H9 (cell line): ENCODE measurements at regions not wholly inside any gene's neighbourhood (a gene's known extent, or its start where the extent isn't known, plus 50 kb on each side); places are given as distances from the start of the nearest gene placed in this dataset.
A peak's percentile ranks its signal among the peaks of the same experiment; 100 is the strongest.
"Not testable (repeated sequence)": the region's sequence is repeated elsewhere in the genome, so short reads cannot be mapped to it uniquely, and the experiment has no call there.

Experiments used
- DNase-seq: peaks from one replicate; pipeline ENCODE4 v3.0.0-alpha.2; 2017
- H2AFZ ChIP-seq: one replicate; pipeline ENCODE4 v1.6.1; 2013; ENCODE audit warnings: mild to moderate bottlenecking, low read length, control low read depth, moderate library complexity
- H2AK5ac ChIP-seq: 2 replicates; pipeline ENCODE4 v1.6.1; 2013; ENCODE audit warnings: low read length, control low read depth, mixed read lengths; ENCODE audit not compliant: insufficient read length
- H2BK120ac ChIP-seq: one replicate; pipeline ENCODE4 v1.6.1; 2013; ENCODE audit warnings: low read depth, mild to moderate bottlenecking, low read length, control low read depth, inconsistent platforms; ENCODE audit not compliant: poor library complexity, severe bottlenecking
- H2BK12ac ChIP-seq: 2 replicates; pipeline ENCODE4 v1.6.1; 2013; ENCODE audit warnings: low read length, control low read depth, mixed read lengths, low read depth; ENCODE audit not compliant: insufficient read length
- H2BK15ac ChIP-seq: 2 replicates; pipeline ENCODE4 v1.6.1; 2013; ENCODE audit warnings: low read depth, low read length, control low read depth
- H2BK20ac ChIP-seq: one replicate; pipeline ENCODE4 v1.6.1; 2013; ENCODE audit warnings: low read depth, mild to moderate bottlenecking, low read length, control low read depth, inconsistent platforms; ENCODE audit not compliant: poor library complexity, severe bottlenecking
- H2BK5ac ChIP-seq: 2 replicates; pipeline ENCODE4 v1.6.1; 2013; ENCODE audit warnings: low read length, control low read depth, mixed read lengths; ENCODE audit not compliant: insufficient read length
- H3K14ac ChIP-seq: 2 replicates; pipeline ENCODE4 v1.6.1; 2013; ENCODE audit warnings: low read length, control low read depth; ENCODE audit not compliant: insufficient read depth
- H3K18ac ChIP-seq: 2 replicates; pipeline ENCODE4 v1.6.1; 2013; ENCODE audit warnings: low read depth, mild to moderate bottlenecking, mixed read lengths, low read length, control low read depth; ENCODE audit not compliant: insufficient read length
- H3K23ac ChIP-seq: 2 replicates; pipeline ENCODE4 v1.6.1; 2013; ENCODE audit warnings: low read length, control low read depth, mixed read lengths, low read depth; ENCODE audit not compliant: insufficient read length
- H3K23me2 ChIP-seq: 2 replicates; pipeline ENCODE4 v1.6.1; 2013; ENCODE audit warnings: low read depth, mild to moderate bottlenecking, mixed read lengths, low read length, control low read depth; ENCODE audit not compliant: insufficient read length, poor library complexity, severe bottlenecking
- H3K27ac ChIP-seq: 2 replicates; pipeline ENCODE4 v1.5.1; 2013; ENCODE audit warnings: low read length, control low read depth, mixed read lengths, low read depth; ENCODE audit not compliant: insufficient read length
- H3K27me3 ChIP-seq: 2 replicates; pipeline ENCODE4 v1.6.1; 2013; ENCODE audit warnings: low read length, control low read depth, inconsistent platforms; ENCODE audit not compliant: insufficient read depth
- H3K4ac ChIP-seq: 2 replicates; pipeline ENCODE4 v1.6.1; 2013; ENCODE audit warnings: low read depth, mild to moderate bottlenecking, control low read depth, inconsistent platforms, low read length, moderate library complexity
- H3K4me1 ChIP-seq: 2 replicates; pipeline ENCODE4 v1.6.1; 2013; ENCODE audit warnings: low read length, control low read depth, inconsistent platforms; ENCODE audit not compliant: insufficient read depth
- H3K4me2 ChIP-seq: 2 replicates; pipeline ENCODE4 v1.6.1; 2013; ENCODE audit warnings: low read length, control low read depth, mixed read lengths; ENCODE audit not compliant: insufficient read length, insufficient read depth
- H3K56ac ChIP-seq: 2 replicates; pipeline ENCODE4 v1.6.1; 2013; ENCODE audit warnings: low read depth, mild to moderate bottlenecking, mixed read lengths, low read length, control low read depth; ENCODE audit not compliant: insufficient read length
- H3K79me1 ChIP-seq: 2 replicates; pipeline ENCODE4 v1.6.1; 2013; ENCODE audit warnings: low read depth, mild to moderate bottlenecking, moderate library complexity, low read length, control low read depth, inconsistent platforms; ENCODE audit not compliant: insufficient read depth, poor library complexity, severe bottlenecking
- H3K79me2 ChIP-seq: 2 replicates; pipeline ENCODE4 v1.6.1; 2013; ENCODE audit warnings: low read length, control low read depth, inconsistent platforms; ENCODE audit not compliant: insufficient read depth
- H3K9ac ChIP-seq: 2 replicates; pipeline ENCODE4 v1.6.1; 2013; ENCODE audit warnings: low read length, control low read depth, mixed read lengths; ENCODE audit not compliant: insufficient read length; ENCODE audit errors: extremely low read depth
- H3K9me3 ChIP-seq: one replicate; pipeline ENCODE4 v1.6.1; 2013; ENCODE audit warnings: low read depth, low read length, inconsistent platforms; ENCODE audit not compliant: control insufficient read depth
- H3T11ph ChIP-seq: one replicate; pipeline ENCODE4 v1.6.1; 2013; ENCODE audit warnings: mild to moderate bottlenecking, low read length, control low read depth, inconsistent platforms
- H4K20me1 ChIP-seq: one replicate; pipeline ENCODE4 v1.6.1; 2013; ENCODE audit not compliant: control insufficient read depth, insufficient read length, insufficient read depth
- H4K5ac ChIP-seq: 2 replicates; pipeline ENCODE4 v1.6.1; 2013; ENCODE audit warnings: low read depth, mild to moderate bottlenecking, mixed read lengths, low read length, control low read depth; ENCODE audit not compliant: insufficient read length
- H4K8ac ChIP-seq: replicated peaks from 2 replicates; pipeline ENCODE4 v1.6.1; 2013; ENCODE audit warnings: low read length, control low read depth, mixed read lengths, low read depth; ENCODE audit not compliant: insufficient read length
- H4K91ac ChIP-seq: 2 replicates; pipeline ENCODE4 v1.6.1; 2013; ENCODE audit warnings: low read depth, mild to moderate bottlenecking, moderate library complexity, mixed read lengths, low read length, control low read depth; ENCODE audit not compliant: insufficient read length
- H3K27ac Mint-ChIP-seq, 3 experiments: 2 replicates in 2 of 3; 3 replicates in 1 of 3; pipeline ENCODE4 v1.8.0; 2020 to 2021; ENCODE audit warnings: mixed read lengths in 3 of 3, mild to moderate bottlenecking in 1 of 3, moderate library complexity in 1 of 3
- H3K27me3 Mint-ChIP-seq: 2 replicates; pipeline ENCODE4 v1.8.0; 2021; ENCODE audit warnings: low read depth, mild to moderate bottlenecking, moderate library complexity, mixed read lengths
- H3K36me3 Mint-ChIP-seq, 3 experiments: 2 replicates in 2 of 3; 3 replicates in 1 of 3; pipeline ENCODE4 v1.8.0; 2020 to 2021; ENCODE audit warnings: low read depth in 3 of 3, mixed read lengths in 3 of 3; ENCODE audit not compliant: insufficient read depth in 1 of 3
- H3K4me1 Mint-ChIP-seq, 2 experiments: 2 replicates each; pipeline ENCODE4 v1.8.0; 2020; ENCODE audit warnings: mixed read lengths in 2 of 2
- H3K4me3 Mint-ChIP-seq, 2 experiments: 2 replicates in 1 of 2; 3 replicates in 1 of 2; pipeline ENCODE4 v1.8.0; 2020 to 2021; ENCODE audit warnings: mild to moderate bottlenecking in 2 of 2, mixed read lengths in 2 of 2, moderate library complexity in 1 of 2
- H3K9me3 Mint-ChIP-seq, 2 experiments: 2 replicates in 1 of 2; 3 replicates in 1 of 2; pipeline ENCODE4 v1.8.0; 2020; ENCODE audit warnings: mild to moderate bottlenecking in 2 of 2, mixed read lengths in 2 of 2, moderate library complexity in 1 of 2
- WGBS: extraction: QIAGEN DNeasy Blood & Tissue Kit; methylation state at CpG from one replicate; pipeline ENCODE4 v1.1.7; 2013; ENCODE audit warnings: missing lambda C conversion rate, low lambda C conversion rate, mixed read lengths; ENCODE audit not compliant: insufficient read length; ENCODE audit errors: extremely low coverage; 5-methylcytosine and 5-hydroxymethylcytosine counted together
- TF ChIP-seq, protein P1 (sequence below): fragments of 200-600 bp; sonication (generic); conservative IDR thresholded peaks from 3 replicates; pipeline ENCODE4 v1.8.0; 2021; ENCODE audit warnings: antibody characterized with exemption, mild to moderate bottlenecking

DNA sequence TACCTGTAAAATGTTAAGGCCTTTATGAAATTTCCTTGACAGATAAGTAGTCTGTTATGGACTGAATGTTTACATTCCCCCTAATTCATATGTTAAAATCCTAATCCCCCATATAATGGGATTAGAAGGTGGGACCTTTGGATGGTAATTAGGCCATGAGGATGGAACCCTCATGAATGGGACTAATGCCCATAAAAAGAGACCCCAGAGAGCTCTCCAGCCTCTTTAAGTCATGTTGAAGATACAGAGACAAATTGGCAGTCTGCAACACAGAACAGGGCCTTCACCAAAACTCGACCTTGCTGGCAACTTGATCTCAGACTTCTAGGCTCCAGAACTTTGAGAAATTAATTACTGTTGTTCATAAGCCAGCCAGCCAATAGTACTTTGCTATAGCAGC lies 1344.5 kb upstream of the PCDH7 start:
- WGBS = no CpG with 5 or more reads among the region's 1 CpG
- no peak overlapping the region for H2BK5ac ChIP-seq
- no peak overlapping the region for H2BK120ac ChIP-seq
- no peak overlapping the region for H3K4ac ChIP-seq
- no peak for DNase-seq
- H4K8ac ChIP-seq = no peak overlapping the region
- no peak overlapping the region for H3K23ac ChIP-seq
- no peaks in the 10 kb centered on the region for H3K79me2 ChIP-seq
- TF ChIP-seq, protein P1, sequence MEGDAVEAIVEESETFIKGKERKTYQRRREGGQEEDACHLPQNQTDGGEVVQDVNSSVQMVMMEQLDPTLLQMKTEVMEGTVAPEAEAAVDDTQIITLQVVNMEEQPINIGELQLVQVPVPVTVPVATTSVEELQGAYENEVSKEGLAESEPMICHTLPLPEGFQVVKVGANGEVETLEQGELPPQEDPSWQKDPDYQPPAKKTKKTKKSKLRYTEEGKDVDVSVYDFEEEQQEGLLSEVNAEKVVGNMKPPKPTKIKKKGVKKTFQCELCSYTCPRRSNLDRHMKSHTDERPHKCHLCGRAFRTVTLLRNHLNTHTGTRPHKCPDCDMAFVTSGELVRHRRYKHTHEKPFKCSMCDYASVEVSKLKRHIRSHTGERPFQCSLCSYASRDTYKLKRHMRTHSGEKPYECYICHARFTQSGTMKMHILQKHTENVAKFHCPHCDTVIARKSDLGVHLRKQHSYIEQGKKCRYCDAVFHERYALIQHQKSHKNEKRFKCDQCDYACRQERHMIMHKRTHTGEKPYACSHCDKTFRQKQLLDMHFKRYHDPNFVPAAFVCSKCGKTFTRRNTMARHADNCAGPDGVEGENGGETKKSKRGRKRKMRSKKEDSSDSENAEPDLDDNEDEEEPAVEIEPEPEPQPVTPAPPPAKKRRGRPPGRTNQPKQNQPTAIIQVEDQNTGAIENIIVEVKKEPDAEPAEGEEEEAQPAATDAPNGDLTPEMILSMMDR = no peak
- no peaks in the 10 kb centered on the region for H3K79me1 ChIP-seq
- H3K27ac Mint-ChIP-seq = 0 out of 7 replicates have a peak overlapping the region, but pooled peaks of 1 of the 3 experiments have one; percentile 14
- no peak overlapping the region for H3K9ac ChIP-seq
- H2BK20ac ChIP-seq = no peak overlapping the region
- H3K27ac ChIP-seq = no peak overlapping the region
- no peaks in the 10 kb centered on the region for H3K4me1 ChIP-seq
- no peak overlapping the region for H3K14ac ChIP-seq
- no peak overlapping the region for H2BK12ac ChIP-seq
- no peaks in the 10 kb centered on the region for H3K9me3 ChIP-seq
- H2BK15ac ChIP-seq = no peak overlapping the region
- no peak overlapping the region for H4K91ac ChIP-seq
- H3K9me3 Mint-ChIP-seq = peaks cover 3% of the 10 kb centered on the region in 2 experiments
- no peak overlapping the region; a peak in 1 of 5 replicates for H3K4me3 Mint-ChIP-seq
- H2AFZ ChIP-seq = no peak overlapping the region
- H3K23me2 ChIP-seq = no peaks in the 10 kb centered on the region
- H3K18ac ChIP-seq = no peak overlapping the region
- H2AK5ac ChIP-seq = no peak overlapping the region
- H3K27me3 ChIP-seq = no peaks in the 10 kb centered on the region
- H3K4me1 Mint-ChIP-seq = peaks cover 18 to 20% of the 10 kb centered on the region in 2 experiments
- H3T11ph ChIP-seq = no peak overlapping the region
- H4K5ac ChIP-seq = no peak overlapping the region
- no peaks in the 10 kb centered on the region; the same call in 1 of the 2 replicates for H3K27me3 Mint-ChIP-seq
- peaks cover 0 to 9% (median 0%) of the 10 kb centered on the region in 3 experiments; a peak in 2 of 7 replicates for H3K36me3 Mint-ChIP-seq
- no peaks in the 10 kb centered on the region for H4K20me1 ChIP-seq
- H3K4me2 ChIP-seq = no peak overlapping the region
- H3K56ac ChIP-seq = no peak overlapping the region

DNA sequence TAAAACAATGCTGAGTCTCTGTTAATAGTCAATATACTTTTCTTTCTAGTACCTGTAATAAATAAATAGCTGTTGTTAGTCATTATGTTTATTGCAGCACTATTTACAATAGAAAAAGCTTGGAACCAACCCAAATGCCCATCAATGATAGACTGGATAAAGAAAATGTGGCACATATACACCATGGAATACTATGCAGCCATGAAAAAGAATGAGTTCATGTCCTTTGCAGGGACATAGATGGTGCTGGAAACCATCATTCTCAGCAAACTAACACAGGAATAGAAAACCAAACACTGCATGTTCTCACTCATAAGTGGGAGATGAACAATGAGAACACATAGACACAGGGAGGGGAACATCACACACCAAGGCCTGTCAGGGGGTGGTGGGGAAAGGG lies 1341.9 kb upstream of the PCDH7 start:
- not testable (repeated sequence) for H3K36me3 Mint-ChIP-seq, H2BK120ac ChIP-seq, H2BK5ac ChIP-seq, H3K9me3 ChIP-seq, H3K79me1 ChIP-seq, DNase-seq, H2AK5ac ChIP-seq, H3K18ac ChIP-seq, H3K23ac ChIP-seq, H3K14ac ChIP-seq, H4K5ac ChIP-seq, H3K4me2 ChIP-seq, H4K8ac ChIP-seq, H3K27me3 Mint-ChIP-seq, H3K4me1 ChIP-seq, H3T11ph ChIP-seq, H3K23me2 ChIP-seq, H3K4ac ChIP-seq, H3K56ac ChIP-seq, H2BK15ac ChIP-seq, H4K20me1 ChIP-seq, H3K27ac ChIP-seq, H3K9ac ChIP-seq, H3K79me2 ChIP-seq, H4K91ac ChIP-seq, H3K27ac Mint-ChIP-seq, H2BK20ac ChIP-seq, H3K27me3 ChIP-seq, H3K4me3 Mint-ChIP-seq, H2AFZ ChIP-seq, H2BK12ac ChIP-seq, H3K9me3 Mint-ChIP-seq
- H3K4me1 Mint-ChIP-seq = peaks cover 18 to 20% of the 10 kb centered on the region in 2 experiments
